HEK293 (cell line): ENCODE measurements at regions not wholly inside any gene's neighbourhood (a gene's known extent, or its start where the extent isn't known, plus 50 kb on each side); places are given as distances from the start of the nearest gene placed in this dataset.

Experiments used
- CTCF ChIA-PET: fragments of 350-600 bp; formaldehyde crosslinking; extraction: SDS; loops from one replicate; lab custom pipeline; 2021; ENCODE audit warnings: antibody characterized with exemption; lab: Yijun Ruan, JAX
- POLR2A ChIA-PET: fragments of 300-600 bp; formaldehyde crosslinking; extraction: SDS; loops from one replicate; lab custom pipeline; 2020; ENCODE audit warnings: antibody characterized with exemption, inconsistent platforms; lab: Yijun Ruan, JAX
- H3K27ac ChIP-seq: fragments of 200-500 bp; sonication (Bioruptor generic); 2 replicates; pipeline ENCODE4 v1.5.1; 2014; ENCODE audit warnings: low read depth, low read length, control low read depth, inconsistent platforms; ENCODE audit errors: extremely low read depth
- H3K36me3 ChIP-seq, 2 experiments: fragments of 200-500 bp in 1 of 2; sonication (Bioruptor generic) in 1 of 2; 1 replicate in 1 of 2; 2 replicates in 1 of 2; pipeline ENCODE4 v1.5.1; 2014 to 2017; ENCODE audit warnings: inconsistent platforms in 2 of 2, low read length in 2 of 2; ENCODE audit not compliant: control insufficient read depth in 2 of 2, insufficient read depth in 1 of 2
- H3K4me1 ChIP-seq: fragments of 200-500 bp; sonication (Bioruptor generic); 2 replicates; pipeline ENCODE4 v1.5.1; 2014; ENCODE audit warnings: mild to moderate bottlenecking, low read length, inconsistent platforms; ENCODE audit not compliant: control insufficient read depth, insufficient read depth
- H3K4me3 ChIP-seq: 2 replicates; pipeline ENCODE4 v1.5.1; 2011; ENCODE audit warnings: low read depth, mild to moderate bottlenecking, control low read depth, low read length, moderate library complexity
- H3K9me3 ChIP-seq: fragments of 200-500 bp; sonication (Bioruptor generic); 2 replicates; pipeline ENCODE4 v1.5.1; 2014; ENCODE audit warnings: low read depth, low read length, inconsistent platforms; ENCODE audit not compliant: control insufficient read depth, insufficient read depth
- EGR2 ChIP-seq: fragments of 450-650 bp; formaldehyde crosslinking; IDR thresholded peaks from 2 replicates; pipeline ENCODE4 v1.5.1; 2016; ENCODE audit warnings: low read depth, missing biosample characterization, missing genetic modification characterization
- FEZF1 ChIP-seq: fragments of 450-650 bp; formaldehyde crosslinking; IDR thresholded peaks from 2 replicates; pipeline ENCODE4 v1.5.1; 2016; ENCODE audit warnings: missing biosample characterization, missing genetic modification characterization
- GLIS2 ChIP-seq: fragments of 450-650 bp; formaldehyde crosslinking; IDR thresholded peaks from 2 replicates; pipeline ENCODE4 v1.5.1; 2016; ENCODE audit warnings: missing biosample characterization, missing genetic modification characterization
- IKZF3 ChIP-seq: fragments of 450-650 bp; IDR thresholded peaks from 2 replicates; pipeline ENCODE4 v1.5.0; 2018; ENCODE audit warnings: missing biosample characterization, mild to moderate bottlenecking, missing genetic modification characterization, moderate library complexity
- KLF16 ChIP-seq: fragments of 450-650 bp; formaldehyde crosslinking; IDR thresholded peaks from 2 replicates; pipeline ENCODE4 v1.5.1; 2017; ENCODE audit warnings: missing biosample characterization, missing genetic modification characterization
- KLF9 ChIP-seq: fragments of 450-650 bp; formaldehyde crosslinking; IDR thresholded peaks from 2 replicates; pipeline ENCODE4 v1.5.1; 2016; ENCODE audit warnings: missing biosample characterization, missing genetic modification characterization, low read depth
- REST ChIP-seq: fragments of 450-650 bp; formaldehyde crosslinking; IDR thresholded peaks from 2 replicates; pipeline ENCODE4 v1.5.1; 2016; ENCODE audit warnings: missing biosample characterization, missing genetic modification characterization
- SALL2 ChIP-seq: fragments of 450-650 bp; formaldehyde crosslinking; IDR thresholded peaks from 2 replicates; pipeline ENCODE4 v1.5.0; 2017; ENCODE audit warnings: missing biosample characterization, mild to moderate bottlenecking, missing genetic modification characterization, borderline replicate concordance
- YY1 ChIP-seq: fragments of 450-650 bp; formaldehyde crosslinking; IDR thresholded peaks from 2 replicates; pipeline ENCODE4 v1.5.1; 2018; ENCODE audit warnings: missing biosample characterization, missing genetic modification characterization
- ZBTB17 ChIP-seq: fragments of 450-650 bp; formaldehyde crosslinking; IDR thresholded peaks from 2 replicates; pipeline ENCODE4 v1.5.1; 2016; ENCODE audit warnings: missing biosample characterization, missing genetic modification characterization
- ZBTB6 ChIP-seq: fragments of 450-650 bp; formaldehyde crosslinking; IDR thresholded peaks from 2 replicates; pipeline ENCODE4 v1.5.1; 2017; ENCODE audit warnings: missing biosample characterization, missing genetic modification characterization
- ZBTB7A ChIP-seq: fragments of 450-650 bp; formaldehyde crosslinking; IDR thresholded peaks from 2 replicates; pipeline ENCODE4 v1.5.1; 2016; ENCODE audit warnings: low read depth, missing biosample characterization, missing genetic modification characterization
- ZFP41 ChIP-seq: fragments of 450-650 bp; formaldehyde crosslinking; IDR thresholded peaks from 2 replicates; pipeline ENCODE4 v1.5.1; 2016; ENCODE audit warnings: missing biosample characterization, missing genetic modification characterization, borderline replicate concordance
- ZNF112 ChIP-seq: fragments of 450-650 bp; formaldehyde crosslinking; IDR thresholded peaks from 2 replicates; pipeline ENCODE4 v1.5.0; 2017; ENCODE audit warnings: missing biosample characterization, missing genetic modification characterization
- ZNF133 ChIP-seq: fragments of 450-650 bp; formaldehyde crosslinking; IDR thresholded peaks from 2 replicates; pipeline ENCODE4 v1.5.1; 2016; ENCODE audit warnings: missing biosample characterization, missing genetic modification characterization
- ZNF138 ChIP-seq: fragments of 450-650 bp; formaldehyde crosslinking; IDR thresholded peaks from 2 replicates; pipeline ENCODE4 v1.5.1; 2016; ENCODE audit warnings: missing biosample characterization, missing genetic modification characterization, borderline replicate concordance
- ZNF26 ChIP-seq: fragments of 450-650 bp; formaldehyde crosslinking; IDR thresholded peaks from 2 replicates; pipeline ENCODE4 v1.5.1; 2016; ENCODE audit warnings: missing biosample characterization, missing genetic modification characterization
- ZNF302 ChIP-seq: fragments of 450-650 bp; formaldehyde crosslinking; IDR thresholded peaks from 2 replicates; pipeline ENCODE4 v1.5.1; 2016; ENCODE audit warnings: missing biosample characterization, missing genetic modification characterization, low read depth
- ZNF335 ChIP-seq: fragments of 450-650 bp; formaldehyde crosslinking; conservative IDR thresholded peaks from 2 replicates; pipeline ENCODE4 v1.5.1; 2016; ENCODE audit warnings: missing biosample characterization, missing genetic modification characterization
- ZNF433 ChIP-seq: fragments of 450-650 bp; formaldehyde crosslinking; IDR thresholded peaks from 2 replicates; pipeline ENCODE4 v1.5.1; 2016; ENCODE audit warnings: missing biosample characterization, missing genetic modification characterization, low read depth
- ZNF555 ChIP-seq: fragments of 450-650 bp; formaldehyde crosslinking; conservative IDR thresholded peaks from 2 replicates; pipeline ENCODE4 v1.5.1; 2017; ENCODE audit warnings: missing biosample characterization, mild to moderate bottlenecking, missing genetic modification characterization, inconsistent platforms
- ZNF580 ChIP-seq: fragments of 450-650 bp; formaldehyde crosslinking; IDR thresholded peaks from 2 replicates; pipeline ENCODE4 v1.5.1; 2016; ENCODE audit warnings: missing biosample characterization, missing genetic modification characterization
- ZNF623 ChIP-seq: fragments of 450-650 bp; formaldehyde crosslinking; IDR thresholded peaks from 2 replicates; pipeline ENCODE4 v1.5.1; 2016; ENCODE audit warnings: missing biosample characterization, missing genetic modification characterization
- ZNF654 ChIP-seq: fragments of 450-650 bp; formaldehyde crosslinking; IDR thresholded peaks from 2 replicates; pipeline ENCODE4 v1.5.1; 2016; ENCODE audit warnings: low read depth, missing biosample characterization, missing genetic modification characterization
- ZNF701 ChIP-seq: fragments of 450-650 bp; formaldehyde crosslinking; IDR thresholded peaks from 2 replicates; pipeline ENCODE4 v1.5.1; 2016; ENCODE audit warnings: missing biosample characterization, missing genetic modification characterization
- ZNF704 ChIP-seq: fragments of 450-650 bp; formaldehyde crosslinking; IDR thresholded peaks from 2 replicates; pipeline ENCODE4 v1.5.1; 2016; ENCODE audit warnings: missing biosample characterization, missing genetic modification characterization
- ZNF76 ChIP-seq: fragments of 450-650 bp; formaldehyde crosslinking; IDR thresholded peaks from 2 replicates; pipeline ENCODE4; 2016; ENCODE audit warnings: low read depth, missing biosample characterization, missing genetic modification characterization, borderline replicate concordance
- ZSCAN4 ChIP-seq: fragments of 450-650 bp; formaldehyde crosslinking; IDR thresholded peaks from 2 replicates; pipeline ENCODE4 v1.5.1; 2017; ENCODE audit warnings: missing biosample characterization, missing genetic modification characterization

- ChIA-PET CTCF (no interaction called here), POLR2A (no interaction called here)
- H3K4me1 ChIP-seq = no peaks in the 10 kb centered on the region
- H3K9me3 ChIP-seq = no peaks in the 10 kb centered on the region
- no peaks in the 10 kb centered on the region for H3K36me3 ChIP-seq
- no peak overlapping the region for H3K4me3 ChIP-seq
- H3K27ac ChIP-seq = no peak overlapping the region
- TF ChIP-seq ZNF76 (tag by site-specific recombination) (no peak), EGR2 (tag by site-specific recombination) (no peak), ZNF26 (tag by site-specific recombination) (no peak), ZBTB7A (no peak), ZNF138 (tag by site-specific recombination) (no peak), FEZF1 (tag by site-specific recombination) (no peak), KLF16 (tag by site-specific recombination) (no peak), ZSCAN4 (tag by site-specific recombination) (no peak), ZNF555 (no peak), KLF9 (tag by site-specific recombination) (no peak), ZNF623 (no peak), IKZF3 (tag by site-specific recombination) (no peak), ZBTB17 (no peak), YY1 (no peak), ZNF704 (tag by site-specific recombination) (no peak), SALL2 (tag by site-specific recombination) (no peak), ZNF133 (tag by site-specific recombination) (no peak)
- TF ChIP-seq, all 188 proteins: peak for 0
Measured at GRCh38 chr4:153905231-153905630, 116.3 kb upstream of the SFRP2 start.

- Histone ChIP-seq H3K9me3 (no peaks in the 10 kb centered on the region), H3K36me3 (no peaks in the 10 kb centered on the region), H3K4me3 (no peak overlapping the region), H3K4me1 (no peaks in the 10 kb centered on the region), H3K27ac (no peak overlapping the region)
- ChIA-PET POLR2A (no interaction called here), CTCF (no interaction called here)
- TF ChIP-seq REST (tag by site-specific recombination) (no peak), ZNF654 (no peak), ZNF302 (tag by site-specific recombination) (no peak), ZNF580 (no peak), YY1 (no peak), ZNF701 (no peak), ZNF433 (tag by site-specific recombination) (no peak), GLIS2 (no peak), ZNF335 (tag by site-specific recombination) (no peak), ZNF112 (no peak), ZBTB6 (tag by site-specific recombination) (no peak), ZFP41 (tag by site-specific recombination) (no peak)
Measured at GRCh38 chr4:153904011-153904410, 115.1 kb upstream of the SFRP2 start.
